ENCODE measurements at regions not wholly inside any gene's neighbourhood (a gene's known extent, or its start where the extent isn't known, plus 50 kb on each side); places are given as distances from the start of the nearest gene placed in this dataset.

DNA sequence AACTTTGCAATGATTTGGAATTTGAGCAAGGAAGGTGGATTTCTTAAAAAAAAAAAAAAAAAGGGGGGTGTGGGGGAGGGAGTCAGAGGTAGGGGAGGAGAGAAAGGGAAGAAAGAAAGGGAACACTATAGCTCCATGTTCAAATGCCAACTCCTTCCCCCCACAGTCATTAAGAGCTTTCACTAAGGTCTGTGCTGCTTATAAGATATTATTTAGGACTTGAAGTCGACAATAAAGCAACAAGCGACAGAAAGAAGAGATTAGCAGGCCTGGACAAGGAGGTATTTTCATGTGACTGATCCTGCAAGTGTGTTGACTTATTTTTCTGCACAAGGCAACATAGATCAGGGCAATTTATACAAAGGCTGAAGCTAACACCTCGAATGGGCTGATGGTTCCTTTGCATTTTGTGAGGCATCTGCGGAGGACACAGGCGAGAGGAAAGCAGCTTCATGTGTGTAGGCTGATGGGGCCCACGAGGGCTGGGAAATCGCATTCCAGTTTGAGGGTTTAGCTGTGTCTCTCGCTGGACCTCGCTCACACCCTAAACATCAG is 382.0 kb downstream of the SOX11 start:
- TF ChIP-seq, protein P1, sequence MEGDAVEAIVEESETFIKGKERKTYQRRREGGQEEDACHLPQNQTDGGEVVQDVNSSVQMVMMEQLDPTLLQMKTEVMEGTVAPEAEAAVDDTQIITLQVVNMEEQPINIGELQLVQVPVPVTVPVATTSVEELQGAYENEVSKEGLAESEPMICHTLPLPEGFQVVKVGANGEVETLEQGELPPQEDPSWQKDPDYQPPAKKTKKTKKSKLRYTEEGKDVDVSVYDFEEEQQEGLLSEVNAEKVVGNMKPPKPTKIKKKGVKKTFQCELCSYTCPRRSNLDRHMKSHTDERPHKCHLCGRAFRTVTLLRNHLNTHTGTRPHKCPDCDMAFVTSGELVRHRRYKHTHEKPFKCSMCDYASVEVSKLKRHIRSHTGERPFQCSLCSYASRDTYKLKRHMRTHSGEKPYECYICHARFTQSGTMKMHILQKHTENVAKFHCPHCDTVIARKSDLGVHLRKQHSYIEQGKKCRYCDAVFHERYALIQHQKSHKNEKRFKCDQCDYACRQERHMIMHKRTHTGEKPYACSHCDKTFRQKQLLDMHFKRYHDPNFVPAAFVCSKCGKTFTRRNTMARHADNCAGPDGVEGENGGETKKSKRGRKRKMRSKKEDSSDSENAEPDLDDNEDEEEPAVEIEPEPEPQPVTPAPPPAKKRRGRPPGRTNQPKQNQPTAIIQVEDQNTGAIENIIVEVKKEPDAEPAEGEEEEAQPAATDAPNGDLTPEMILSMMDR (conservative IDR thresholded peaks at IDR 0.05; ENCODE audit: control insufficient read depth, insufficient read depth, low read depth, low read length), result no peak
- no peak for DNase-seq (ENCODE audit: low read depth)

DNA sequence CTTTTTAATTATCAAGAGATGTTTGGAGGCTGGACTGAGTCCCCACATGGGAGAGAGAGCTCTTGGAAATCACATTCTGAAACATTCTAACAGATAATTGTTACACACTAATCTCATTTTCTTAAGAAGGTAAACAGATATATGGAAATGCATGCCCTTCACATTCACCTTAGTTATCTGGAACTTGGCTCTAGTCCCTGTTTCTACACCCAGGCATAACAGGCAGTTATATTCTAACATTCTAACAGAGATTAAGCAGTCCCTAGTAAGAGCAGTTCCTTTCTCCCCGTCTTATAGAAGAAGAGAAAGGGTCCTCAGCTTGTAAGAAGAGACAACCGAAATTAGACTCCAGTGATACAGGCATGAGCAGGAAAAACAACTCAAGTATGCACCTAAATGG is 385.4 kb downstream of the SOX11 start:
- TF ChIP-seq, protein P1 (conservative IDR thresholded peaks at IDR 0.05; ENCODE audit: control insufficient read depth, insufficient read depth, low read depth, low read length), result no peak
- H3K4me3 ChIP-seq (ENCODE audit: control insufficient read depth, low read depth, low read length), result no peak overlapping the region
- DNase-seq (ENCODE audit: low read depth), result no peak

More for the DNA sequence above, 382.0 kb downstream of the SOX11 start:
- H3K4me3 ChIP-seq (ENCODE audit: control insufficient read depth, low read depth, low read length), result no peak overlapping the region

DNA sequence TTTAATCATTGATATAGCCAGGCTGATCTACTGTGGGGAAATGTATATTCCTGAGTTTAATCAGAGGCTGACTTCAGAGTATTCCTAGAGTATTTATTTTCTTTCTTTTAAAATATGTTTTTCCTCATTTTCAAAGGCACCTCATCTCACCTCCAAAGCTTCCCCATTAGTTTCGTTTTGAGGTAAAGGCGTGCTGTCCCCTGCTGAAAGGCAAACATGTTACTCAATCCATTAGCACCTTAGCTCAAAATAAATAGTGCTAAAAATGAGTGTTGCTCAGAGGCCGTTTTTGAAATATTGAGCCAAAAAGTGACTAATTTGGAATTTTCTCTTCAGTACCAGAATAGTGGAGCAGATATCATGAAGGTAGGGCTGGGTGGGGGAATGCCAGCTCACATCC is 386.2 kb downstream of the SOX11 start:
- DNase-seq (ENCODE audit: low read depth), result no peak
- no peak overlapping the region for H3K4me3 ChIP-seq (ENCODE audit: control insufficient read depth, low read depth, low read length)
- TF ChIP-seq, protein P1 (conservative IDR thresholded peaks at IDR 0.05; ENCODE audit: control insufficient read depth, insufficient read depth, low read depth, low read length), result no peak

DNA sequence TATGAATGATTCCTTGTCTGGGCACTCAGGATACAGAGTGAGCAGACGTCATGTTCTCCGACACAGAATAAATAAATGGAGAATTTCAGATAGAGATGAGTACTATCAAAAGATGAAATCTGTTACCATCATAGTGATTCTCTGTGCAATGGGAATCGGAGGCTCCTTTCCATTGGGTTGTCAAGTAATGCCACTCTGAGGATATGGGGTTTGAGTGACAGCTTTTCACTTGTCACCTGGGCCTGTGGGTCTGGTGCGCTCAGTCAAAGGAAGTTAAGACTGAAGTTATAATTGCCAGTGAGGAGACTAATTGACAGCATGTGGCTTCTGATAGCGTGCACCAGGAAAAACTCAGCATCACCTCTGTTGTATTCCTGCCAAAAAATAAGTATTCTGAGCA is 387.2 kb downstream of the SOX11 start:
- H3K4me3 ChIP-seq (ENCODE audit: control insufficient read depth, low read depth, low read length), result no peak overlapping the region
- DNase-seq (ENCODE audit: low read depth), result no peak
- TF ChIP-seq, protein P1 (conservative IDR thresholded peaks at IDR 0.05; ENCODE audit: control insufficient read depth, insufficient read depth, low read depth, low read length), result no peak

DNA sequence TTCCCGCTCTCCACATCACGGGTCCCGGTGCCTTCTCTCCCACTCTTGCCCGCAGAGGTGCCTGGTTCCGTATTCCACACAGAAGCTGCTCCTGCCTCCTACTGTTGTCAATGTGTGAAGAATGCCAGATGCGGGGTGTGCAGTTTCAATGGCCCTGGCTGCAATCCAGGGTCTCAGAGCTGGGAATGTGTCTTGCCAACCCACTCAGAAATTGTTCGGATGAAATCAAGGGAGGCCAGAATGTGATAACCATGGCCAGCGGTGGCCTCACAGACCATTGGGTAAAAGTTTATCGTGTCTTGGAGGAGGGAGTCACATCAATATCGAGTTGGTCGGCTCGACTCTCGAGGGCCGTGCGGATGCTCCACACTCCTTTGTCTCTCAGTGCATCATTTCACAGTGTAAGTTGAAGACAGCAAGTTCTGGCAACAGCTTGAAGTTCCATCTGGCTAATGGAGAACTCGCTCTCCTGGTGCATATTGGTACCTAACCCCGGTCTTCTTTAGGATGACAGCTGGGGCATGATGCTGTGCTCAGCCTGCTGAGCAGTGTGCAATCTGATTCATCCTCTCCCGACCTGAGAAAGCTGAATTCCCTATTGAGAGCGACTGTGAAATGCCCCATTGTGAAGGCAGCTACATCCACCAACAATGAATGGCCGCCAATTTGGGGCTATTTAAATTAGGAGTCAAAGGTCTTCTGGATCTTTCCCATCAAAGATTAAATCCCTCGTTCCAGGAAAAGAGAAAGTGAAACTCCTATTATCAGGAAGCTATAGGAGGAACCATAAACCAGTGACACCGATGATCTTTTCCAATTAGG is 389.0 kb downstream of the SOX11 start:
- DNase-seq (ENCODE audit: low read depth), result no peak
- TF ChIP-seq, protein P1 (conservative IDR thresholded peaks at IDR 0.05; ENCODE audit: control insufficient read depth, insufficient read depth, low read depth, low read length), result no peak
- H3K4me3 ChIP-seq (ENCODE audit: control insufficient read depth, low read depth, low read length), result no peak overlapping the region

DNA sequence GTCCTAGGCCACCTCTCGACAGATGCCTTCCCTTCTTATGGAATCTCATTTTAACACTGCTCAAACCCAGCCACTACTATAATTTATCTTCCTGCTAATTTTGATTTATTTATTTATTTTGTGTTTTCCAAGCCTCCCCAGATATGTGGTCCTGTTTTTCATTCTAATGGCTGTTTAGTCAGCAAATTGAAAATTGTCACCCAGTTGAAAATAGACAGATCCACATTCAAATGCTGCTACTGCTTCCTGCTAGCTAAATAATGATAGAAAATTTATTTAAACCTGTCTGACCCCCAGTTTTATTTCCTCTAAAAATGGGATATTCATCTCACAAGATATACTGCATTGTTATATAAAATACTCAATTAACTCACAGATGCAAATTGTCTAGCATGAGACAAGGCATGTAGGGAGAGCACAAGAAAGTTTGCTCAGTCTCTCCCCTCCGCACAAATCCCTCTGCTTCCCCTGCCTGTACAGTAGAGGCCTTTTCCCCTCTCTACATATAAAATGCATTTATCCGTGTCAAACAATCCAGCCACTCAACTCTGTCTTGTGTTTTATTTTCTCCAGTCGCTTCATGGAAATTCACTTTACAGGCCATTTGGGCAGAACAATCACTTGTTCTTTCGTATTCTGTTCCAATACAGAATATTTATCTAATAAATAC is 389.9 kb downstream of the SOX11 start:
- TF ChIP-seq, protein P1 (conservative IDR thresholded peaks at IDR 0.05; ENCODE audit: control insufficient read depth, insufficient read depth, low read depth, low read length), result no peak
- no peak overlapping the region for H3K4me3 ChIP-seq (ENCODE audit: control insufficient read depth, low read depth, low read length)
- DNase-seq (ENCODE audit: low read depth), result no peak
